K562 (cell line): ENCODE measurements at regions not wholly inside any gene's neighbourhood (a gene's known extent, or its start where the extent isn't known, plus 50 kb on each side); places are given as distances from the start of the nearest gene placed in this dataset.

ENCODE experiments used
- ATAC-seq: fragments of 200-7000 bp; cut with Tn5 transposase; 3 replicates; pipeline ENCODE4 v1.9.1; 2020; ENCODE audit warnings: moderate library complexity
- BruUV-seq: library from RNA; stranded (reverse); fragments of 400-500 nt; replicated peaks from 2 replicates; lab custom pipeline; 2021; lab: Mats Ljungman, UMichigan
- CTCF ChIA-PET: fragments of 300-600 bp; formaldehyde crosslinking; extraction: SDS; loops from one replicate; lab custom pipeline; 2021; ENCODE audit warnings: low intra/inter-chr PET ratio; lab: Yijun Ruan, JAX
- POLR2A ChIA-PET: fragments of 300-600, 350-650 bp; sonication (Branson Sonifier 250); formaldehyde crosslinking; extraction: SDS; loops from one replicate; lab custom pipeline; 2021; ENCODE audit warnings: antibody characterized with exemption, inconsistent platforms; lab: Yijun Ruan, JAX
- DNase-seq, 4 experiments: peaks; one replicate each; pipeline versions ENCODE4 v3.0.0 to v3.0.0-alpha.2; 2011 to 2018; ENCODE audit warnings: low spot score in 3 of 4, mixed read lengths in 3 of 4; ENCODE audit errors: extremely low read depth in 1 of 4
- FAIRE-seq: peaks from 2 replicates; lab custom pipeline; 2011; peaks lifted over from hg19 to GRCh38; lab: Jason Lieb, UNC
- H2AFZ ChIP-seq: 2 replicates; pipeline ENCODE4 v1.6.0; 2011; ENCODE audit warnings: low read depth, low read length, control low read depth, inconsistent platforms
- H3K27ac ChIP-seq: fragments of 200-600 bp; 3 replicates; pipeline ENCODE4 v1.8.0; 2011; ENCODE audit warnings: low read depth, mild to moderate bottlenecking, control low read depth, inconsistent platforms, low read length, moderate library complexity, mixed read lengths; ENCODE audit errors: extremely low read depth
- H3K27me3 ChIP-seq, 2 experiments: fragments of 300-600 bp in 1 of 2; 2 replicates in 1 of 2; 3 replicates in 1 of 2; pipeline versions ENCODE4 v1.6.0 to v1.8.0; 2011; ENCODE audit warnings: inconsistent platforms in 2 of 2, low read length in 2 of 2, mild to moderate bottlenecking in 1 of 2, mixed read lengths in 1 of 2, moderate library complexity in 1 of 2; ENCODE audit not compliant: control insufficient read depth in 2 of 2, insufficient read depth in 2 of 2
- H3K36me3 ChIP-seq: fragments of 300-600 bp; 3 replicates; pipeline ENCODE4 v1.8.0; 2011; ENCODE audit warnings: mild to moderate bottlenecking, low read length, inconsistent platforms; ENCODE audit not compliant: control insufficient read depth, insufficient read depth
- H3K4me1 ChIP-seq, 2 experiments: fragments of 200-600 bp in 1 of 2; replicated peaks in 1 of 2; 2 replicates in 1 of 2; 3 replicates in 1 of 2; pipeline versions ENCODE4 v1.5.1 to v1.8.0; 2011; ENCODE audit warnings: inconsistent platforms in 2 of 2, low read length in 2 of 2, mild to moderate bottlenecking in 1 of 2, mixed read lengths in 1 of 2, moderate library complexity in 1 of 2; ENCODE audit not compliant: control insufficient read depth in 2 of 2, insufficient read depth in 2 of 2
- H3K4me2 ChIP-seq: 2 replicates; pipeline ENCODE4 v1.6.1; 2011; ENCODE audit warnings: low read length, control low read depth, inconsistent platforms, mixed read lengths; ENCODE audit not compliant: insufficient read depth
- H3K4me3 ChIP-seq: fragments of 200-600 bp; sonication (generic), shearing (Covaris generic); 2 replicates; pipeline ENCODE4 v1.5.1; 2016; ENCODE audit warnings: control low read depth, inconsistent platforms
- H3K79me2 ChIP-seq: fragments of 200-600 bp; 3 replicates; pipeline ENCODE4 v1.8.0; 2011; ENCODE audit warnings: low read length, inconsistent platforms; ENCODE audit not compliant: control insufficient read depth, insufficient read depth
- H3K9ac ChIP-seq, 2 experiments: 2 replicates each; pipeline versions ENCODE4 v1.6.0 to v1.6.1; 2011; ENCODE audit warnings: low read depth in 2 of 2, low read length in 2 of 2, control low read depth in 1 of 2, inconsistent platforms in 1 of 2, mild to moderate bottlenecking in 1 of 2, mixed read lengths in 1 of 2; ENCODE audit not compliant: insufficient read depth in 1 of 2
- H3K9me1 ChIP-seq: one replicate; pipeline ENCODE4 v1.6.0; 2011; ENCODE audit warnings: inconsistent platforms, mild to moderate bottlenecking, low read length, moderate library complexity; ENCODE audit not compliant: control insufficient read depth, insufficient read depth
- H3K9me3 ChIP-seq: replicated peaks from 2 replicates; pipeline ENCODE4 v1.5.1; 2011; ENCODE audit warnings: low read depth, low read length, inconsistent platforms; ENCODE audit not compliant: control insufficient read depth, insufficient read depth
- H4K20me1 ChIP-seq: replicated peaks from 2 replicates; pipeline ENCODE4 v1.6.1; 2011; ENCODE audit warnings: low read length, inconsistent platforms, mixed read lengths; ENCODE audit not compliant: control insufficient read depth, insufficient read depth
- ELK1 ChIP-seq: sonication (generic); formaldehyde crosslinking; IDR thresholded peaks from 2 replicates; pipeline ENCODE4 v1.8.1; 2022; ENCODE audit warnings: missing genetic modification reagents
- HDAC8 ChIP-seq: fragments of 450-650 bp; IDR thresholded peaks from 2 replicates; pipeline ENCODE4 v1.6.1; 2016; ENCODE audit warnings: mild to moderate bottlenecking, missing genetic modification characterization, moderate library complexity, missing compliant biosample characterization
- MNT ChIP-seq, 2 experiments: fragments of 450-650 bp; conservative IDR thresholded peaks; 2 replicates each; pipeline ENCODE4 v1.6.1; 2017; ENCODE audit warnings: mild to moderate bottlenecking in 2 of 2, moderate library complexity in 2 of 2
- MXI1 ChIP-seq: IDR thresholded peaks from 2 replicates; pipeline ENCODE4 v1.6.1; 2011; ENCODE audit warnings: low read depth, mild to moderate bottlenecking, improper control_type of control experiment, low read length
- SREBF1 ChIP-seq: fragments of 150-350 bp; IDR thresholded peaks from 2 replicates; pipeline ENCODE4 v1.6.1; 2014; ENCODE audit warnings: antibody characterized with exemption, low read depth, low read length, borderline replicate concordance
- TEAD1 ChIP-seq, 2 experiments: fragments of 450-650 bp in 1 of 2; sonication (generic) in 1 of 2; formaldehyde crosslinking; IDR thresholded peaks; 2 replicates each; pipeline versions ENCODE4 v1.4.0 to v1.8.0; 2020 to 2022; ENCODE audit warnings: mild to moderate bottlenecking in 2 of 2, missing genetic modification reagents in 1 of 2
- ZFP36 ChIP-seq: fragments of 150-350 bp; IDR thresholded peaks from 2 replicates; pipeline ENCODE4 v1.6.1; 2018; ENCODE audit warnings: low read length, low read depth; ENCODE audit not compliant: partially characterized antibody
- ZNF212 ChIP-seq: fragments of 450-650 bp; formaldehyde crosslinking; IDR thresholded peaks from 2 replicates; pipeline ENCODE4 v1.4.0; 2020; ENCODE audit warnings: mild to moderate bottlenecking
- WGBS: fragments of 100-300 bp; shearing (Covaris generic); methylation state at CpG from one replicate; pipeline ENCODE4 v1.1.6; 2016; ENCODE audit warnings: low coverage, mixed read lengths; ENCODE audit not compliant: insufficient coverage; ENCODE audit errors: missing lambda C conversion rate; 5-methylcytosine and 5-hydroxymethylcytosine counted together
- in situ Hi-C: fragments of 300-500 bp; cut with MboI; formaldehyde crosslinking; loops from 4 replicates; pipeline ENCODE4 v1.15.0; 2018; ENCODE audit warnings: inconsistent platforms, mixed read lengths
- intact Hi-C: fragments of 100-400 bp; cut with micrococcal nuclease; formaldehyde crosslinking; loops from 2 replicates; pipeline ENCODE4 v1.14.2; 2022
- TF ChIP-seq, protein P1 (sequence below): fragments of 150-350 bp; IDR thresholded peaks from 2 replicates; pipeline ENCODE4 v1.6.1; 2014; ENCODE audit warnings: low read depth, mild to moderate bottlenecking, low read length, borderline replicate concordance

- no peak overlapping the region for H3K4me3 ChIP-seq
- ChIA-PET CTCF (no interaction called here), POLR2A (no interaction called here)
- intact Hi-C loops (no loop called here), in situ Hi-C loops (no loop called here)
- no peaks in the 10 kb centered on the region for H3K9me3 ChIP-seq
- H3K4me1 ChIP-seq, result no peaks in the 10 kb centered on the region
- no peak for ATAC-seq
- no peak for TF ChIP-seq HDAC8 (tag)
- TF ChIP-seq MXI1, result no peak
- no peak for TF ChIP-seq ZNF212
- 4% methylated on average over 4 of the region's 4 CpGs for WGBS
- no peak overlapping the region for H3K9ac ChIP-seq
- no peak for DNase-seq
- H3K27ac ChIP-seq, result no peak overlapping the region
- H3K9me1 ChIP-seq, result no peaks in the 10 kb centered on the region
- no peak overlapping the region for H3K4me2 ChIP-seq
- no peak for FAIRE-seq
- no peaks in the 10 kb centered on the region for H3K79me2 ChIP-seq
- no TSS peak for BruUV-seq
- H2AFZ ChIP-seq, result no peak overlapping the region
- H4K20me1 ChIP-seq, result no peaks in the 10 kb centered on the region
- H3K36me3 ChIP-seq, result no peaks in the 10 kb centered on the region
- H3K27me3 ChIP-seq, result no peaks in the 10 kb centered on the region
These were observed 313.5 kb downstream of the PYDC2 start for GRCh38 chr3:191774485-191774884.

DNA sequence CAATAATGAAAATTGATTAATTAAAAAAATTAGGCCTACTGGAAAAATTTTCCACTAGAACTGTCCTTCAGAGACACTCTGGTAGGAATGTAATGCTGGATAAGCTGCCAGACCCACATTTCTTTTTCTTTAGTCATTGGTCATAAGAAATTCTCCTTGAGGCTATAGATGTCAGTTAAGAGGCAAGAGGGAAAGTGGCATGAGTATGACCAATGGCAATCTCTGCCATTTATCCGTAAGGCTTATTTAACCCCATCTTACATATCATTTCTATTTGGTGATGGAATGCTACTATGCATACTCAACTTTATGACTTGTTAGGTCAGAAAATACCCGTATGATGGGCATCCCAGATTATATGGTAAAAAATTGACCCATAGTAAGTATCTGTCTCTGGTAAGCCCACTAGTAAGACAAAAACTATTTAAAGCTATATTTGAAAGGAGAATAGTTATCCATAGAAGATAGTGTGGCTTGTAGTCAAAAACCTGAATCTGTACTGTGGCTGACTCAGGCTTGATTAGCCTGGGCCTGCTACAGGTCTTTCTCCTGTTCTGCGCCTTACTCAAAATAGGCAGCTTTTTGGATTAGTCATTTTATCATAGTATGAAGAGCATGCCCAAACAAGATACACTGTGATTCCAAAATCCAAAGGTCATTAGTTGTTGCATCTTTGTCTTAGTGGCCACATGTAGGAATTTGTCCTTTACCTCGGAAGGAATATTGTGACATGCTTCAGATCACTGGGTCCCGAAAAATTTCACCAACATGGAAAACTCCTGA is 314.7 kb downstream of the PYDC2 start:
- no peak overlapping the region for H2AFZ ChIP-seq
- no TSS peak for BruUV-seq
- TF ChIP-seq MNT (conservative IDR thresholded peaks at IDR 0.05) (no peak), ELK1 (CRISPR knock-in tag) (no peak), ZFP36 (no peak), TEAD1 (CRISPR knock-in tag; IDR thresholded peaks at IDR 0.05) (no peak), SREBF1 (no peak)
- TF ChIP-seq, protein P1, sequence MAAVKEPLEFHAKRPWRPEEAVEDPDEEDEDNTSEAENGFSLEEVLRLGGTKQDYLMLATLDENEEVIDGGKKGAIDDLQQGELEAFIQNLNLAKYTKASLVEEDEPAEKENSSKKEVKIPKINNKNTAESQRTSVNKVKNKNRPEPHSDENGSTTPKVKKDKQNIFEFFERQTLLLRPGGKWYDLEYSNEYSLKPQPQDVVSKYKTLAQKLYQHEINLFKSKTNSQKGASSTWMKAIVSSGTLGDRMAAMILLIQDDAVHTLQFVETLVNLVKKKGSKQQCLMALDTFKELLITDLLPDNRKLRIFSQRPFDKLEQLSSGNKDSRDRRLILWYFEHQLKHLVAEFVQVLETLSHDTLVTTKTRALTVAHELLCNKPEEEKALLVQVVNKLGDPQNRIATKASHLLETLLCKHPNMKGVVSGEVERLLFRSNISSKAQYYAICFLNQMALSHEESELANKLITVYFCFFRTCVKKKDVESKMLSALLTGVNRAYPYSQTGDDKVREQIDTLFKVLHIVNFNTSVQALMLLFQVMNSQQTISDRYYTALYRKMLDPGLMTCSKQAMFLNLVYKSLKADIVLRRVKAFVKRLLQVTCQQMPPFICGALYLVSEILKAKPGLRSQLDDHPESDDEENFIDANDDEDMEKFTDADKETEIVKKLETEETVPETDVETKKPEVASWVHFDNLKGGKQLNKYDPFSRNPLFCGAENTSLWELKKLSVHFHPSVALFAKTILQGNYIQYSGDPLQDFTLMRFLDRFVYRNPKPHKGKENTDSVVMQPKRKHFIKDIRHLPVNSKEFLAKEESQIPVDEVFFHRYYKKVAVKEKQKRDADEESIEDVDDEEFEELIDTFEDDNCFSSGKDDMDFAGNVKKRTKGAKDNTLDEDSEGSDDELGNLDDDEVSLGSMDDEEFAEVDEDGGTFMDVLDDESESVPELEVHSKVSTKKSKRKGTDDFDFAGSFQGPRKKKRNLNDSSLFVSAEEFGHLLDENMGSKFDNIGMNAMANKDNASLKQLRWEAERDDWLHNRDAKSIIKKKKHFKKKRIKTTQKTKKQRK, result no peak

More for the DNA sequence above, 314.7 kb downstream of the PYDC2 start:
- FAIRE-seq (no peak), DNase-seq (no peak), ATAC-seq (no peak)
- Histone ChIP-seq H3K9me1 (no peaks in the 10 kb centered on the region), H3K4me1 (no peaks in the 10 kb centered on the region), H4K20me1 (no peaks in the 10 kb centered on the region), H3K27ac (no peak overlapping the region), H3K36me3 (no peaks in the 10 kb centered on the region), H3K9me3 (no peaks in the 10 kb centered on the region), H3K9ac (no peak overlapping the region), H3K4me2 (no peak overlapping the region), H3K27me3 (no peaks in the 10 kb centered on the region), H3K79me2 (no peaks in the 10 kb centered on the region), H3K4me3 (no peak overlapping the region)
- intact Hi-C loops, result no loop called here
- in situ Hi-C loops, result no loop called here
- ChIA-PET CTCF (no interaction called here), POLR2A (no interaction called here)
- 7% methylated on average over 5 of the region's 5 CpGs for WGBS
